PC-3 (cell line): ENCODE measurements at regions not wholly inside any gene's neighbourhood (a gene's known extent, or its start where the extent isn't known, plus 50 kb on each side); places are given as distances from the start of the nearest gene placed in this dataset.

Source experiments
- ATAC-seq: fragments of 200-7000 bp; cut with Tn5 transposase; 2 replicates; pipeline ENCODE4 v1.9.1; 2020; ENCODE audit warnings: mild to moderate bottlenecking, moderate library complexity
- BruUV-seq: library from RNA; stranded (reverse); fragments of 400-500 nt; replicated peaks from 2 replicates; lab custom pipeline; 2021; lab: Mats Ljungman, UMichigan
- CTCF ChIA-PET: fragments of 300-600 bp; sonication (Branson Sonifier 250); formaldehyde crosslinking; loops from one replicate; lab custom pipeline; 2022; ENCODE audit warnings: antibody characterized with exemption; lab: Charles Lee
- POLR2A ChIA-PET: fragments of 300-600 bp; sonication (Branson Sonifier 250); formaldehyde crosslinking; loops from one replicate; lab custom pipeline; 2022; ENCODE audit warnings: antibody characterized with exemption; ENCODE audit not compliant: unreplicated experiment; lab: Charles Lee
- DNase-seq: peaks from one replicate; pipeline ENCODE4 v3.0.0-alpha.2; 2015
- H2AFZ ChIP-seq: fragments of 300-600 bp; sonication (generic); 2 replicates; pipeline ENCODE4 v1.6.0; 2016; ENCODE audit warnings: antibody characterized with exemption, low read length
- H3F3A ChIP-seq: fragments of 300-600 bp; sonication (generic); one replicate; pipeline ENCODE4 v1.6.0; 2017; ENCODE audit warnings: antibody characterized with exemption, low read length, control low read depth, mild to moderate bottlenecking; ENCODE audit not compliant: unreplicated experiment
- H3K27ac ChIP-seq: fragments of 300-600 bp; sonication (generic); 2 replicates; pipeline ENCODE4 v1.5.1; 2016; ENCODE audit warnings: mild to moderate bottlenecking, low read length
- H3K27me3 ChIP-seq: fragments of 300-600 bp; sonication (generic); 2 replicates; pipeline ENCODE4 v1.6.1; 2016; ENCODE audit warnings: low read length, mixed read lengths
- H3K36me3 ChIP-seq: fragments of 300-600 bp; sonication (generic); 2 replicates; pipeline ENCODE4 v1.6.1; 2016; ENCODE audit warnings: low read depth, mixed run types, low read length, mixed read lengths
- H3K4me1 ChIP-seq: fragments of 300-600 bp; sonication (generic); 2 replicates; pipeline ENCODE4 v1.5.1; 2016; ENCODE audit warnings: low read length; ENCODE audit not compliant: insufficient read depth
- H3K4me2 ChIP-seq: fragments of 300-600 bp; sonication (generic); 2 replicates; pipeline ENCODE4 v1.6.0; 2016; ENCODE audit warnings: low read length
- H3K4me3 ChIP-seq: fragments of 300-600 bp; sonication (generic); 2 replicates; pipeline ENCODE4 v1.5.1; 2016; ENCODE audit warnings: mild to moderate bottlenecking, low read length, mixed read lengths
- H3K79me2 ChIP-seq: fragments of 300-600 bp; sonication (generic); 2 replicates; pipeline ENCODE4 v1.6.1; 2017; ENCODE audit warnings: low read length, mixed read lengths
- H3K9ac ChIP-seq: fragments of 300-600 bp; sonication (generic); 2 replicates; pipeline ENCODE4 v1.6.0; 2016; ENCODE audit warnings: mild to moderate bottlenecking, low read length
- H3K9me2 ChIP-seq: fragments of 300-600 bp; sonication (generic); replicated peaks from 2 replicates; pipeline ENCODE4 v1.6.1; 2016; ENCODE audit warnings: mixed run types, low read length, mixed read lengths
- H3K9me3 ChIP-seq: fragments of 300-600 bp; sonication (generic); 2 replicates; pipeline ENCODE4 v1.6.1; 2016; ENCODE audit warnings: low read length, mixed read lengths
- H4K20me1 ChIP-seq: fragments of 300-600 bp; sonication (generic); 2 replicates; pipeline ENCODE4 v1.6.1; 2016; ENCODE audit warnings: low read length, mixed read lengths
- CTCF ChIP-seq: fragments of 300-600 bp; sonication (generic); conservative IDR thresholded peaks from 2 replicates; pipeline ENCODE4 v1.5.1; 2017; ENCODE audit warnings: antibody characterized with exemption, low read depth, mild to moderate bottlenecking, low read length
- EZH2 ChIP-seq: fragments of 300-600 bp; sonication (generic); IDR thresholded peaks from one replicate; pipeline ENCODE4 v1.6.1; 2017; ENCODE audit warnings: antibody characterized with exemption, mild to moderate bottlenecking, low read length; ENCODE audit not compliant: unreplicated experiment
- EZH2phosphoT487 ChIP-seq: fragments of 300-600 bp; sonication (generic); IDR thresholded peaks from 2 replicates; pipeline ENCODE4 v1.6.1; 2018; ENCODE audit warnings: mild to moderate bottlenecking, antibody characterized with exemption, low read length, borderline replicate concordance
- intact Hi-C: fragments of 100-400 bp; cut with micrococcal nuclease; formaldehyde crosslinking; loops from 2 replicates; pipeline ENCODE4 v1.9.0; 2023

DNA sequence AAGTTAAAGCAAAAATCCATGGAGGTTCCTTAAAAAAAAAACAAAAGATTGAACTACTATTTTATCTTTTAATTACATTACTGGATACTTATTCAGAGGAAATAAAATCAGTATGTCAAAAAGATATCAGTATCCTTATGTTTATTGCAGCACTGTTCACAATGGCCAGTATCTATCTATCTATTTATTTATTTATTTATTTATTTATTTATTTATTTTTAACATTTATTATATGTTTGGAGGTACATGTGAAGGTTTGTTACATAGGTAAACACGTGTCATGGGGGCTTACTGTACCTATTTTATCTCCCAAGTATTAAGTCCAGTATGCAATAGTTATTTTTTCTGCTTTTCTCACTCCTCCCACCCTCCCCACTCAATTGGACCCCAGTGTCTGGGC lies 881.1 kb upstream of the POU3F4 start:
- H3K79me2 ChIP-seq: no peaks in the 10 kb centered on the region
- no peak for TF ChIP-seq EZH2
- TF ChIP-seq EZH2phosphoT487: no peak
- TF ChIP-seq CTCF: no peak

DNA sequence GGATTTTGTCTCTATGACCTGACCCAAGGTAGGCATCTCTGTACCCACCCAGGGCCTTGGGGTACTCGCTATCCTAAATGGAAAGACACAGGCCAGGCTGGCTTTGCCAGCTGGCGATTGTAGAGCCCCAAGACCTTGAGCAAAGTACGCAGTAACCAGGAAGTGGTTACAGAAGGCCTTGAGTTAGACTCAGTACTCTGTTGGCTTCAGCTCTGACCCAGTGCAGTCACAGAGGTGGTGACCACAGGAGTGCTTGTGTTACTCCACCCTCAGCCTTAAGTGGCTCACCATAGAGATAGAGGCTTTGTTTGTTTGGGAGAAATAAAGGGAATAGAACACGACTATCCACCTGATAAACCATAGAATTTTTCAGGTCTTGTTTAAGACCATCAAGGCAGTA lies 880.5 kb upstream of the POU3F4 start:
- DNase-seq: no peak
- TF ChIP-seq CTCF (no peak), EZH2 (no peak), EZH2phosphoT487 (no peak)
- ChIA-PET POLR2A (no interaction called here), CTCF (no interaction called here)
- H3K27me3 ChIP-seq: no peaks in the 10 kb centered on the region
- no peaks in the 10 kb centered on the region for H3K4me1 ChIP-seq
- no peak overlapping the region for H2AFZ ChIP-seq
- intact Hi-C loops: no loop called here
- H3K9me2 ChIP-seq: no peaks in the 10 kb centered on the region
- H3K9ac ChIP-seq: no peak overlapping the region
- no peak overlapping the region for H3K4me3 ChIP-seq
- no peak for ATAC-seq
- no peaks in the 10 kb centered on the region for H3K9me3 ChIP-seq
- H3F3A ChIP-seq: no peaks in the 10 kb centered on the region
- no peaks in the 10 kb centered on the region for H3K36me3 ChIP-seq
- no peak overlapping the region for H3K27ac ChIP-seq
- no peak overlapping the region for H3K4me2 ChIP-seq
- no peaks in the 10 kb centered on the region for H4K20me1 ChIP-seq
- no peaks in the 10 kb centered on the region for H3K79me2 ChIP-seq
- BruUV-seq: no TSS peak

More for the DNA sequence above, 881.1 kb upstream of the POU3F4 start:
- no peaks in the 10 kb centered on the region for H3K36me3 ChIP-seq
- no peak overlapping the region for H3K4me2 ChIP-seq
- BruUV-seq: no TSS peak
- POLR2A ChIA-PET: no interaction called here
- no peak overlapping the region for H3K27ac ChIP-seq
- no peak overlapping the region for H3K9ac ChIP-seq
- no peaks in the 10 kb centered on the region for H3K27me3 ChIP-seq
- CTCF ChIA-PET: no interaction called here
- DNase-seq (no peak), ATAC-seq (no peak)
- H2AFZ ChIP-seq: no peak overlapping the region
- no peaks in the 10 kb centered on the region for H3K9me2 ChIP-seq
- intact Hi-C loops: no loop called here
- H4K20me1 ChIP-seq: no peaks in the 10 kb centered on the region
- no peaks in the 10 kb centered on the region for H3K4me1 ChIP-seq
- no peaks in the 10 kb centered on the region for H3K9me3 ChIP-seq
- H3K4me3 ChIP-seq: no peak overlapping the region
- H3F3A ChIP-seq: no peaks in the 10 kb centered on the region

- Histone ChIP-seq H3K9me2 (no peaks in the 10 kb centered on the region), H3K36me3 (no peaks in the 10 kb centered on the region), H3K9ac (no peak overlapping the region), H4K20me1 (no peaks in the 10 kb centered on the region), H3K27ac (no peak overlapping the region), H3K27me3 (no peaks in the 10 kb centered on the region), H2AFZ (no peak overlapping the region), H3K9me3 (no peaks in the 10 kb centered on the region), H3K4me3 (no peak overlapping the region), H3K79me2 (no peaks in the 10 kb centered on the region), H3K4me2 (no peak overlapping the region), H3K4me1 (no peaks in the 10 kb centered on the region), H3F3A (no peaks in the 10 kb centered on the region)
- ATAC-seq (peak; percentile 50; the same call in 1 of the 2 replicates), DNase-seq (peak; percentile 43)
- ChIA-PET POLR2A (interaction anchor here (0.5 kb wide), 1 partner anchor 690 kb away, joined by 3 read pairs; no protein-coding TSS in a partner anchor), CTCF (no interaction called here)
- TF ChIP-seq EZH2phosphoT487: no peak
- TF ChIP-seq EZH2: no peak
- TF ChIP-seq CTCF: peak; percentile 46
- intact Hi-C loops: loop anchor here (1.0 to 5.0 kb wide), 3 partner anchors 297 to 989 kb away; no protein-coding TSS in a partner anchor
- no TSS peak for BruUV-seq
These were observed 860.0 kb upstream of the POU3F4 start for GRCh38 chrX:82648062-82648461.
